Natural killer cell treated with Interleukin-12 subunit alpha and Interleukin-12 subunit beta and Interleukin-15 and Interleukin-18, amount 100 ng/mL, for 72 hours (primary cell): ENCODE measurements at regions not wholly inside any gene's neighbourhood (a gene's known extent, or its start where the extent isn't known, plus 50 kb on each side); places are given as distances from the start of the nearest gene placed in this dataset.

Experiments
- ATAC-seq, 2 donors: fragments of 150-1000 bp; cut with Tn5 transposase in 1 of 2; sonication (Bioruptor Pico), chemical (Tn5 transposase) in 1 of 2; 2 replicates each; pipeline ENCODE4 v1.10.0; 2021
- DNase-seq: peaks from one replicate; pipeline ENCODE4 v3.0.0; 2022; ENCODE audit warnings: low spot score
- H3K27ac Mint-ChIP-seq, 2 donors: 1 replicate in 1 of 2; 2 replicates in 1 of 2; pipeline ENCODE4 v1.8.0; 2022; ENCODE audit warnings: mixed read lengths in 2 of 2, mild to moderate bottlenecking in 1 of 2, moderate library complexity in 1 of 2
- H3K27me3 Mint-ChIP-seq, 2 donors: 1 replicate in 1 of 2; 2 replicates in 1 of 2; pipeline ENCODE4 v1.8.0; 2022; ENCODE audit warnings: mixed read lengths in 2 of 2
- H3K36me3 Mint-ChIP-seq: one replicate; pipeline ENCODE4 v1.8.0; 2022; ENCODE audit warnings: mixed read lengths
- H3K4me1 Mint-ChIP-seq, 2 donors: 1 replicate in 1 of 2; 2 replicates in 1 of 2; pipeline ENCODE4 v1.8.0; 2022; ENCODE audit warnings: low read depth in 2 of 2, mixed read lengths in 2 of 2, mild to moderate bottlenecking in 1 of 2
- H3K4me3 Mint-ChIP-seq: one replicate; pipeline ENCODE4 v1.8.0; 2022; ENCODE audit warnings: mixed read lengths
- H3K9me3 Mint-ChIP-seq: 2 replicates; pipeline ENCODE4 v1.8.0; 2022; ENCODE audit warnings: mixed read lengths

GRCh38 chr2:105626212-105626965 is 118.3 kb upstream of the NCK2 start:
- H3K4me1 Mint-ChIP-seq, result no peaks in the 10 kb centered on the region
- no peak for DNase-seq
- no peak for ATAC-seq
- H3K36me3 Mint-ChIP-seq, result no peaks in the 10 kb centered on the region
- H3K27me3 Mint-ChIP-seq, result peaks cover 46 to 55% of the 10 kb centered on the region in 2 donors
- H3K9me3 Mint-ChIP-seq, result no peaks in the 10 kb centered on the region
- no peak overlapping the region for H3K4me3 Mint-ChIP-seq
- H3K27ac Mint-ChIP-seq, result no peak overlapping the region

GRCh38 chr2:105625632-105626031 is 119.1 kb upstream of the NCK2 start:
- DNase-seq, result no peak
- Mint-ChIP-seq H3K36me3 (no peaks in the 10 kb centered on the region), H3K9me3 (no peaks in the 10 kb centered on the region), H3K27me3 (peaks cover 46 to 60% of the 10 kb centered on the region in 2 donors), H3K4me1 (no peaks in the 10 kb centered on the region), H3K4me3 (no peak overlapping the region), H3K27ac (no peak overlapping the region)
- ATAC-seq, result peak in 1 of 2 donors; percentile 28

DNA sequence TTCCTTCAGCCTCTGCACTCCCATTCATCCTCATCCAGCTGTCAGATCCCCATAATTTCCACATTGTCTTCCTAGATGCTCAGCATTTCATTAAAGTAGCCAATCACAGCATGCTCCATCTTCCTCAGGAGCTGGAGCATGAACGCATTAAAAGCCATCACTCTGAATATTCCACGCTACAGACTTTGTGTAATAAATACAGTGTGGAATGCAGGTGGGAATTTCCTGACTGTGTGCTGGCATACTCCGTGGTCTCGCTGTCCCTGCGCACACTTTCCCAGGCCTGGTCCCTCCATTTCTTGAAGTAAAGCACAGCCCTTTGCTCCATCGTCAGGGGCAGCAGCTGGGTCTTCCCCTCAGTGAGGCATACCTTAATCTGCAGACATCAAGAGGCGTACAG is 123.7 kb upstream of the NCK2 start:
- Mint-ChIP-seq H3K27me3 (peaks cover 28 to 37% of the 10 kb centered on the region in 2 donors), H3K9me3 (no peaks in the 10 kb centered on the region), H3K4me3 (no peak overlapping the region), H3K27ac (no peak overlapping the region), H3K36me3 (no peaks in the 10 kb centered on the region), H3K4me1 (no peaks in the 10 kb centered on the region)
- DNase-seq (no peak), ATAC-seq (no peak)

DNA sequence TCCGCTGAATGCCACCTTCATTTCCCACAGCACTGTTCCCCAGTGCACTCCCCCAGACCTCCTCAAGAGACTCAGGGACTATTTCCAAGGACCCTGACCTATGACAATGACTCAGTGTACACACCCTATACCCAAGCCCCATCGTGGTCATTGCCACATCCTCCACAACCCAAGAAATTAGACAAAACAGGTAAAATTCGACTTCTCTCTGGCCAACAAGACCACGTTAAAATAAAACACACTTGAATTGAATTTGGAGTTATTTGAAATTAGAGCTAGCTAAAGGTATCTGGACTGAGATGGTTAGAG is 126.4 kb upstream of the NCK2 start:
- Mint-ChIP-seq H3K4me1 (no peaks in the 10 kb centered on the region), H3K9me3 (no peaks in the 10 kb centered on the region), H3K4me3 (no peak overlapping the region), H3K27me3 (peaks cover 14 to 20% of the 10 kb centered on the region in 2 donors), H3K27ac (no peak overlapping the region), H3K36me3 (no peaks in the 10 kb centered on the region)
- DNase-seq (no peak), ATAC-seq (no peak)

GRCh38 chr2:105617631-105618350 is 126.9 kb upstream of the NCK2 start:
- Mint-ChIP-seq H3K36me3 (no peaks in the 10 kb centered on the region), H3K9me3 (no peaks in the 10 kb centered on the region), H3K4me3 (no peak overlapping the region), H3K27ac (no peak overlapping the region), H3K27me3 (peaks cover 13 to 16% of the 10 kb centered on the region in 2 donors), H3K4me1 (no peaks in the 10 kb centered on the region)
- ATAC-seq (peak; percentile 25 to 43), DNase-seq (no peak)

DNA sequence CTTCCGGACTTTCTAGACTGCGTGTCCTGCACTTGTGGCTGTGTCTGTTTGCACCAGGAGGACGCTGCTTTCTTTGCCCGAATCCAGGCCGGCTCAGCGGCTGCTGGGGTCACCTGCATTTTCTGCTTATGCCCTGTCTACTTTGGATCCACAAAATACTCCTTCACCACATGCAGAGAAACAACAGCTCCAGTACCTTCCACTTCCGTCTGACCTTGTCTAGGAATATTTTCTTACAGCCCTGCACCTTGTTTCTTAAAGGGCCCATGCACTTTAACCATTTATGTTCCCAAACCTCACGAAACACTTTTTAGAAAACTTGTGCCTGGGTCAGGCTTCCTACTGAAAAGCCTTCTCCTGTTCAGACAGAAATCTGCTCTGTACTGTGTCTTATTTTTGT is 129.4 kb upstream of the NCK2 start:
- H3K9me3 Mint-ChIP-seq, result no peaks in the 10 kb centered on the region
- H3K4me3 Mint-ChIP-seq, result no peak overlapping the region
- no peak for DNase-seq
- no peaks in the 10 kb centered on the region for H3K36me3 Mint-ChIP-seq
- no peak overlapping the region for H3K27ac Mint-ChIP-seq
- H3K27me3 Mint-ChIP-seq, result peaks cover 2 to 5% of the 10 kb centered on the region in 2 donors
- H3K4me1 Mint-ChIP-seq, result no peaks in the 10 kb centered on the region
- no peak for ATAC-seq

DNA sequence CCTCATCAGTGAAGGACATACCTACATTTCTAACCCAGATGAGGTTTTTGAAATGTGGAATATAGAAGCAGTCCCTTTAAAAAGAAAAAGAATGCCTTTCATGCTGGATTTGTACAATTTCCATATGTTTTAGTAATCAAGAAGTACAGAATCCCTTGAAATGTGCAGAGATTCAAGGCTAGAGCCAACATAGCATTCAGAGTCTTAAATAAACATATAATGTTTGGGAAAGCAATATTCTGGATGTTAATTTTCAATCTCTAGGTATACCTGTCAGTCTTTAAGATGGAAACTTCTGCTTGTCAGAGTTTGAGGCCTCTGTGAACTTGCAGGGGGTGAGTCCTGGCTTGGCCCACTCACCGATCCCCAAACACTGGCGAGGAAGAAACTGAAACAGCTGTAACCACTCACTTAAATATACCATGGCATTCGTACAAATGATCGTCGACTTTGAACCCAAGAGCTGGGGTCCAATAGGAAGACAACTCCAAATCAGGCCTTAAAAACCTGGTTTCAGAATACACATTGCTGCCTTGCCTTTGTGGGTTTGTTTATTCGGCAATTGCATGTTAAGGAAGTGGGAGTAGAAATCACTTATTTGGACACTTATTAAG is 132.8 kb upstream of the NCK2 start:
- H3K27ac Mint-ChIP-seq, result no peak overlapping the region
- ATAC-seq (no peak), DNase-seq (no peak)
- H3K36me3 Mint-ChIP-seq, result no peaks in the 10 kb centered on the region
- no peaks in the 10 kb centered on the region for H3K27me3 Mint-ChIP-seq
- no peak overlapping the region for H3K4me3 Mint-ChIP-seq
- no peaks in the 10 kb centered on the region for H3K9me3 Mint-ChIP-seq
- H3K4me1 Mint-ChIP-seq, result no peaks in the 10 kb centered on the region

- DNase-seq (no peak), ATAC-seq (no peak)
- Mint-ChIP-seq H3K27me3 (no peaks in the 10 kb centered on the region), H3K4me3 (no peak overlapping the region), H3K4me1 (no peaks in the 10 kb centered on the region), H3K9me3 (no peaks in the 10 kb centered on the region), H3K36me3 (no peaks in the 10 kb centered on the region), H3K27ac (no peak overlapping the region)
Observed at GRCh38 chr2:105611333-105611637, 133.4 kb upstream of the NCK2 start.

DNA sequence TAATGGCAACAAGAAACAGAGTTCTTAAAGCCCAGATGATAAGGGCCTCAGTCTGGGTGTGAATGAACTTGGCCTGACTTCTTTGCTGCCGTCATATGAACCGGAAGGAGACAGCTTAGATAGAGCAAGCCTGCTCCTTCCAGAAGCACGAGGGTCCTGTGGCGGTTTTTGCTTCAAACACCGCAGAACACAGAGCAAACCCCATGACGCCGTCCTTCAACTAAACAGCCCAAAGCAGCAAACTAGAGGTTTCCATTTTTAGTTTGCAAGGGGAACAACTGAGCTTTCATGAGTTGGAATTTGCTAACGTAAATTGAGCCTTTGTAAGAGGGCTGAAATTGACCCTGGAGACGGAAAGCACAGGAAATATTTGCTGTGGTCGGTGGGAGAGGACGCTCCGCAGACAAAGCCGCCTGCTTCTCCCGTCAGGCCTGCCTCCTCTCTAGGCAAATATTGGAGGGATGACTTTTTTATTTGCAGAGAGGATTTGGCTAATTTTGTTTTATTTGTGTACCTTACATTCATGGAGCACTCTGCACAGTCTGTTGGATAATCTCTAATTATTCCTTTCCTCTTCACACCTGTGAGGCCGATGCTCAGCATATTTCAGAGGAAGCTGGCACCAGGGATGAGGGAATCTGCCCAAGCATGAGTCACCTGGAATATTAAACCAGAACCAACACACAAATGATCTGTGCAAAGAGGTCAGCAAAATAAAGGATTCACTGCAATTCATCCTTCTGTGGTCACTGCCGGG is 134.0 kb upstream of the NCK2 start:
- no peaks in the 10 kb centered on the region for H3K9me3 Mint-ChIP-seq
- no peak overlapping the region for H3K27ac Mint-ChIP-seq
- H3K27me3 Mint-ChIP-seq, result no peaks in the 10 kb centered on the region
- DNase-seq (no peak), ATAC-seq (no peak)
- no peaks in the 10 kb centered on the region for H3K4me1 Mint-ChIP-seq
- H3K36me3 Mint-ChIP-seq, result no peaks in the 10 kb centered on the region
- H3K4me3 Mint-ChIP-seq, result no peak overlapping the region

DNA sequence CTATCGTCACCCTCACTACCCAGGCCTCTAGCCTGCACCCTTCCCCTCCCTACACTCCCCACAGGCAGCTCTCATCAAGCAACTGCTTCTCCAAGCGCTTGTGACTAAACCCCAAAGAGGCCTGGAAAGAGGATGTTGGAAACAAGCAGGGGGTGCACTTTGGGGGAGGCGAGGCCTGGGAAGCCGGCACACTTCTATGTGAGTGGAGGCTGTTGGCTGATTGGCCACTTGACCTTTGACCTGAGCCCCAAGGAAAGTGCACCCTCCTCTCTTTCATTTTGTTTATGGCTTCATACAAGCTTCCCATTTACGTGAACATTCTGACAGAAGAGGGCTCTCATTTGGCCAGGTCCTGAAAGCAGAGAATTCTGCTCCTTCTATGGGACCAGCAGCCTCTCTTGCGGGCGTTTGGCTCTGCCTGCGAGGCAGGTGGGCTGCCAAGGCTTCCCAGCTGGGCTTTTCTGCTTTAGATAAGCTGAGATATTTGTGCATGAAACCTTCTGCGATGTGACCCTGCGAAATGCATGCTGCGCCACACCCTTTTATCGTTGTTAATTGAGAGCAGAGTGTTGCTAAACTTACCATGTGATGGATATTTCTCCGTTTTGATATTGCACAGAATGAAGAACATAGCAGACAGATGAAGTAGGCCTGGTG is 134.8 kb upstream of the NCK2 start:
- DNase-seq, result no peak
- Mint-ChIP-seq H3K27ac (no peak overlapping the region), H3K4me1 (no peaks in the 10 kb centered on the region), H3K27me3 (peaks cover 0 to 5% of the 10 kb centered on the region in 2 donors), H3K4me3 (no peak overlapping the region), H3K9me3 (no peaks in the 10 kb centered on the region), H3K36me3 (no peaks in the 10 kb centered on the region)
- no peak for ATAC-seq

GRCh38 chr2:105607920-105608504 is 136.7 kb upstream of the NCK2 start:
- Mint-ChIP-seq H3K36me3 (no peaks in the 10 kb centered on the region), H3K27ac (no peak overlapping the region), H3K4me1 (no peaks in the 10 kb centered on the region), H3K9me3 (no peaks in the 10 kb centered on the region), H3K4me3 (no peak overlapping the region), H3K27me3 (peaks cover 4 to 6% of the 10 kb centered on the region in 2 donors)
- ATAC-seq, result peak in 1 of 2 donors; percentile 48
- DNase-seq, result no peak

DNA sequence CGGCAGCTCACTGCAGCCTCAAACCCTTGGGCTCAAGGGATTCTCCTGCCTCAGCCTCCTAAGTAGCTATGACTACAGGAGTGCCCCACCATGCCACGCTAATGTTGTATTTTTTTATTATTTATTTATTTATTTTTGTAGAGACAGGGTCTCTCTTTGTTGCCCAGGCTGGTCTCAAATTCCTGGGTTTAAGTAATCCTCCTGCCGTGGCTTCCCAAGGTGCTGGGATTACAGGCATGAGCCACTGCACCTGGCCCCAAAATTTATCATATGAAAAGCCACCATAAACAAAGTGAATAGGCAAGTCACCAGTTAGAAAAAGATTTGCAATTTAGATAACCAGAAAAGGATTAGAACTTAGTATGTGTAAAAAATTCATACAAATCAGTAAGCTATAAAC is 138.6 kb upstream of the NCK2 start:
- no peaks in the 10 kb centered on the region for H3K4me1 Mint-ChIP-seq
- H3K27me3 Mint-ChIP-seq, result peaks cover 8 to 14% of the 10 kb centered on the region in 2 donors
- DNase-seq (no peak), ATAC-seq (no peak)
- H3K36me3 Mint-ChIP-seq, result no peaks in the 10 kb centered on the region
- H3K4me3 Mint-ChIP-seq, result no peak overlapping the region
- no peak overlapping the region for H3K27ac Mint-ChIP-seq
- no peaks in the 10 kb centered on the region for H3K9me3 Mint-ChIP-seq

DNA sequence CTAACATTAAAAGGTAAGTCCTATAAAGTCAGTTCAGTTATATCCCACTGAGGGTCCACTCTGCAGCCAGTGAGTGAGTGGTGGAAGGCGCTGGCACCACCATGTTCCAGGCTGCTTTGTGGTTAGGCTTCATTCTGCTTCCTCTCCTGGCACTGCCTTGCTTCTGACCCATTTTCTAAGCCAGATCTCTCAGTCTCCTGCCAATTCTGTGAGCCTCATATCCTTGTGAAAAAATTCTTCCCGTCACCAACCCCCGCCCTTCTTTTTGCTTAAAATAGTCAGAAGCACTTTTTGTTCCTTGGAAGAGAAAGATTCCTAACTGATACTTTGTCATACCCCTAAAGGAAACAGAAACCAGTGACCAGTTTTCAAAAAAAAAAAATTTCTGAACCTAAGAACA is 139.8 kb upstream of the NCK2 start:
- H3K27ac Mint-ChIP-seq, result no peak overlapping the region
- peaks cover 8 to 14% of the 10 kb centered on the region in 2 donors for H3K27me3 Mint-ChIP-seq

More for the DNA sequence above, 139.8 kb upstream of the NCK2 start:
- no peaks in the 10 kb centered on the region for H3K4me1 Mint-ChIP-seq
- H3K4me3 Mint-ChIP-seq, result no peak overlapping the region
- DNase-seq, result no peak
- ATAC-seq, result no peak
- no peaks in the 10 kb centered on the region for H3K9me3 Mint-ChIP-seq
- H3K36me3 Mint-ChIP-seq, result no peaks in the 10 kb centered on the region
